Keratinocyte (primary cell): ENCODE measurements at regions not wholly inside any gene's neighbourhood (a gene's known extent, or its start where the extent isn't known, plus 50 kb on each side); places are given as distances from the start of the nearest gene placed in this dataset.

ENCODE experiments used
- EZH2 ChIP-seq: IDR thresholded peaks from one replicate; pipeline ENCODE4 v1.6.1; 2012; ENCODE audit warnings: inconsistent platforms, mild to moderate bottlenecking, low read length, moderate library complexity
- TF ChIP-seq, protein P1 (sequence below), 3 experiments: IDR thresholded peaks in 1 of 3; conservative IDR thresholded peaks in 1 of 3; optimal IDR thresholded peaks in 1 of 3; 2 replicates in 2 of 3; 3 replicates in 1 of 3; pipeline versions ENCODE3 to v1.5.1; 2011; ENCODE audit warnings: low read length in 3 of 3, mild to moderate bottlenecking in 3 of 3, moderate library complexity in 2 of 3, control low read depth in 1 of 3, inconsistent platforms in 1 of 3; ENCODE audit not compliant: insufficient read depth in 2 of 3; ENCODE audit errors: extremely low read depth in 1 of 3

- TF ChIP-seq, protein P1, sequence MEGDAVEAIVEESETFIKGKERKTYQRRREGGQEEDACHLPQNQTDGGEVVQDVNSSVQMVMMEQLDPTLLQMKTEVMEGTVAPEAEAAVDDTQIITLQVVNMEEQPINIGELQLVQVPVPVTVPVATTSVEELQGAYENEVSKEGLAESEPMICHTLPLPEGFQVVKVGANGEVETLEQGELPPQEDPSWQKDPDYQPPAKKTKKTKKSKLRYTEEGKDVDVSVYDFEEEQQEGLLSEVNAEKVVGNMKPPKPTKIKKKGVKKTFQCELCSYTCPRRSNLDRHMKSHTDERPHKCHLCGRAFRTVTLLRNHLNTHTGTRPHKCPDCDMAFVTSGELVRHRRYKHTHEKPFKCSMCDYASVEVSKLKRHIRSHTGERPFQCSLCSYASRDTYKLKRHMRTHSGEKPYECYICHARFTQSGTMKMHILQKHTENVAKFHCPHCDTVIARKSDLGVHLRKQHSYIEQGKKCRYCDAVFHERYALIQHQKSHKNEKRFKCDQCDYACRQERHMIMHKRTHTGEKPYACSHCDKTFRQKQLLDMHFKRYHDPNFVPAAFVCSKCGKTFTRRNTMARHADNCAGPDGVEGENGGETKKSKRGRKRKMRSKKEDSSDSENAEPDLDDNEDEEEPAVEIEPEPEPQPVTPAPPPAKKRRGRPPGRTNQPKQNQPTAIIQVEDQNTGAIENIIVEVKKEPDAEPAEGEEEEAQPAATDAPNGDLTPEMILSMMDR (optimal IDR thresholded peaks at IDR 0.05 in 1 of 3, IDR thresholded peaks at IDR 0.05 in 1 of 3, conservative IDR thresholded peaks at IDR 0.05 in 1 of 3; ENCODE audit: extremely low read depth in 1 of 3, insufficient read depth in 2 of 3, low read length in 3 of 3): no peak
- no peak for TF ChIP-seq EZH2
Measured at GRCh38 chr1:8185400-8185799, 132.5 kb upstream of the SLC45A1 start.
